ENCODE measurements at regions not wholly inside any gene's neighbourhood (a gene's known extent, or its start where the extent isn't known, plus 50 kb on each side); places are given as distances from the start of the nearest gene placed in this dataset.

- TF ChIP-seq CTCF (IDR thresholded peaks at IDR 0.05; ENCODE audit: insufficient read depth, low read length) = no peak
- no peak for TF ChIP-seq POLR2AphosphoS5 (IDR thresholded peaks at IDR 0.05; ENCODE audit: low read depth)
- TF ChIP-seq, protein P1, sequence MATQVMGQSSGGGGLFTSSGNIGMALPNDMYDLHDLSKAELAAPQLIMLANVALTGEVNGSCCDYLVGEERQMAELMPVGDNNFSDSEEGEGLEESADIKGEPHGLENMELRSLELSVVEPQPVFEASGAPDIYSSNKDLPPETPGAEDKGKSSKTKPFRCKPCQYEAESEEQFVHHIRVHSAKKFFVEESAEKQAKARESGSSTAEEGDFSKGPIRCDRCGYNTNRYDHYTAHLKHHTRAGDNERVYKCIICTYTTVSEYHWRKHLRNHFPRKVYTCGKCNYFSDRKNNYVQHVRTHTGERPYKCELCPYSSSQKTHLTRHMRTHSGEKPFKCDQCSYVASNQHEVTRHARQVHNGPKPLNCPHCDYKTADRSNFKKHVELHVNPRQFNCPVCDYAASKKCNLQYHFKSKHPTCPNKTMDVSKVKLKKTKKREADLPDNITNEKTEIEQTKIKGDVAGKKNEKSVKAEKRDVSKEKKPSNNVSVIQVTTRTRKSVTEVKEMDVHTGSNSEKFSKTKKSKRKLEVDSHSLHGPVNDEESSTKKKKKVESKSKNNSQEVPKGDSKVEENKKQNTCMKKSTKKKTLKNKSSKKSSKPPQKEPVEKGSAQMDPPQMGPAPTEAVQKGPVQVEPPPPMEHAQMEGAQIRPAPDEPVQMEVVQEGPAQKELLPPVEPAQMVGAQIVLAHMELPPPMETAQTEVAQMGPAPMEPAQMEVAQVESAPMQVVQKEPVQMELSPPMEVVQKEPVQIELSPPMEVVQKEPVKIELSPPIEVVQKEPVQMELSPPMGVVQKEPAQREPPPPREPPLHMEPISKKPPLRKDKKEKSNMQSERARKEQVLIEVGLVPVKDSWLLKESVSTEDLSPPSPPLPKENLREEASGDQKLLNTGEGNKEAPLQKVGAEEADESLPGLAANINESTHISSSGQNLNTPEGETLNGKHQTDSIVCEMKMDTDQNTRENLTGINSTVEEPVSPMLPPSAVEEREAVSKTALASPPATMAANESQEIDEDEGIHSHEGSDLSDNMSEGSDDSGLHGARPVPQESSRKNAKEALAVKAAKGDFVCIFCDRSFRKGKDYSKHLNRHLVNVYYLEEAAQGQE (IDR thresholded peaks at IDR 0.05; ENCODE audit: insufficient replicate concordance, low read depth) = no peak
- no peak for TF ChIP-seq SPI1 (IDR thresholded peaks at IDR 0.05; ENCODE audit: borderline replicate concordance, low read depth)
- no peak for TF ChIP-seq GABPA (IDR thresholded peaks at IDR 0.05; ENCODE audit: low read depth)
These were observed 93.2 kb upstream of the GAS1 start for GRCh38 chr9:87040410-87041009.
